SU-DHL-6 (cell line): ENCODE measurements at regions not wholly inside any gene's neighbourhood (a gene's known extent, or its start where the extent isn't known, plus 50 kb on each side); places are given as distances from the start of the nearest gene placed in this dataset.

ENCODE experiments used
- CTCF ChIP-seq: fragments of 200-600 bp; sonication (generic); IDR thresholded peaks from one replicate; pipeline ENCODE4 v1.5.1; 2017; ENCODE audit warnings: antibody characterized with exemption, mild to moderate bottlenecking, low read length, moderate library complexity; ENCODE audit not compliant: insufficient read depth, poor library complexity, severe bottlenecking
- EZH2phosphoT487 ChIP-seq: fragments of 200-600 bp; sonication (generic), shearing (Covaris generic); conservative IDR thresholded peaks from 2 replicates; pipeline ENCODE4 v1.6.1; 2018; ENCODE audit warnings: mild to moderate bottlenecking, antibody characterized with exemption, low read length, moderate library complexity, mixed read lengths

- no peak for TF ChIP-seq CTCF
- TF ChIP-seq EZH2phosphoT487, result no peak
Measured at GRCh38 chr21:17388226-17388625, 124.6 kb upstream of the CXADR start.
